NOMO-1 treated with DMSO at 0.1 percent for 48 hours (cell line): ENCODE measurements at regions not wholly inside any gene's neighbourhood (a gene's known extent, or its start where the extent isn't known, plus 50 kb on each side); places are given as distances from the start of the nearest gene placed in this dataset.
A peak's percentile ranks its signal among the peaks of the same experiment; 100 is the strongest.
"Not testable (repeated sequence)": the region's sequence is repeated elsewhere in the genome, so short reads cannot be mapped to it uniquely, and the experiment has no call there.

Experiments
- DNase-seq: peaks from one replicate; lab custom pipeline; 2025; ENCODE audit not compliant: unreplicated experiment; lab: John Stamatoyannopoulos, UW

DNA sequence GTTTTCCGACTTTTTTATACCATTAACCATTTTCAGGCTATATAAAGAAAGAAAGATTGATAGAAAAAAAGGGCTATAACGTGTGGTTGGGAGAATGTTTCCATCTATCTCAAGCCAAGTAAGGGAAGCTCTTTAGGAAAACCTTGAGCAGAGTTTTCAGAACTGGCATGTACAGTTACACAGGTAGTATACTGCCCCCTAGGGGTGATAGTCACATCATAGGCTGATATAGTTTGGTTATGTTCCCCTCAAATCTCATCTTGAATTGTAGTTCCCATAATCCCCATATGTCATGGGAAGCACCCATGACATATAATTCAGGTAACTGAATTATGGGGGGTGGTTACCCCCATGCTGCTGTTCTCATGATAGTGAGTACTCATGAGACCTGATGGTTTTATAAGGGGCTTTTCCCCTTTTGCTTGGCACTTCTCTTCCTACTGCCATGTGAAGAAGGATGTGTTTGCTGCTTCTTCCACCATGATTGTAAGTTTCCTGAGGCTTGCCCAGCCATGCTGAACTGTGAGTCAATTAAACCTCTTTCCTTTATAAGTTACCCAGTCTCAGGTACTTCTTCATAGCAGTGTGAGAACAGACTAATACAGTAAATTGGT, 186.8 kb downstream of the TMA16 start:
- peak; percentile 52 for DNase-seq

DNA sequence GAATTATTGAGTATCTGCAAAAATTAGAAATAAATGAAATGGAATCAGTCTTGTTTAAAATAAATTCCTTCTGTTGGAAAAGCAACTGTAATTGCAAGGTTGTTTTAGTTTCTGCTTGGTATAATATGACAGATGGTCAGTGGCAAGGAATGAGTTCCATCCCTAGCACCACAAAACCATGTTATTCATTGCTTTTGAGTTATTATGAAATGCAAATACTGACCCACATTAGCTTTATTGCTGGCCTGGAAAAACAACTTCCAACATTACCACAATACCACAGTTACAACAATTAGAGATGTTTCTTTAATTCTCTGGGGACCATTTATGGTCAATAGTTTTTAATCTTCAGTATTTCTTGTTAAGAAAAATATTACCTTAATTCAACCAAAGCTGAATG, 194.4 kb downstream of the TMA16 start:
- DNase-seq: no peak

DNA sequence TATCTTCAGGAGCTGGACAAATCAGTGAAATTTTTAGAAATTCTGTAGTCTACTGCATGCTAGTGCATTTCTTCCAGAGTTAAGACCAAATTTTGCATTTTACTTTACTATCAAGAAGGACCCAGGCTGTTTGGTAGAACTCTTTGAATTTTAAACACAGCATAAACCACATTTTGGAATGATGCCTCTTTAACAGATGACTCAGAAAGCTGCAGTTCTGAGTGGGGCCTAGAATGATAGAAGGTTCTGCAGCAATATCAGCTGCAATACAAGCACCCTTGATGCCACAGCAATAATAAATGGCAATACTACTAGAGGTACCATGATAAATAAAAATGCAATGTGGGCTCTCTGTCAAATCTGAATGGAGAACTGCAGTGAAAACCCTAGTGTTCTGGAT, 198.7 kb downstream of the TMA16 start:
- no peak for DNase-seq

- no peak for DNase-seq
Observed at GRCh38 chr4:163693776-163694175, 199.3 kb downstream of the TMA16 start.

DNA sequence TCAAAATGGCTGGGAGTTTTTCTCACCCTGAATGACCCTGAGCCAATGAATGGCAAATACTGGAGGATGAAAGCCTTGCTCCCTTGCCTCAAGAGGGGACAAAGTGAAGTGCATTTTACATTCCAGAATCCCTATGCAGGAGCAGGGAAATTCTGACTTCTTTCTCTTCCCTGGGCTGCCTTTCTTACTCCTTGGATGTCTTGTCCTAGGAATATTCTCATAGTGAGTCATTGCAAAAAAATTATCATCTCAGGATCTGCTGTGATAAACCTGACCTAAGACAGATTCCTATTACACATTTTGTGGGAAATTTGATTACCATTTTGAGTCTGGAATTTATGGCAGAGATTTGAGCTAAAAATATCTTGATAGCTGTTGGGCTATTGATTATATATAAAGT, 199.9 kb downstream of the TMA16 start:
- no peak for DNase-seq

- DNase-seq: no peak
Observed at GRCh38 chr4:163697121-163697520, 202.6 kb downstream of the TMA16 start.

DNA sequence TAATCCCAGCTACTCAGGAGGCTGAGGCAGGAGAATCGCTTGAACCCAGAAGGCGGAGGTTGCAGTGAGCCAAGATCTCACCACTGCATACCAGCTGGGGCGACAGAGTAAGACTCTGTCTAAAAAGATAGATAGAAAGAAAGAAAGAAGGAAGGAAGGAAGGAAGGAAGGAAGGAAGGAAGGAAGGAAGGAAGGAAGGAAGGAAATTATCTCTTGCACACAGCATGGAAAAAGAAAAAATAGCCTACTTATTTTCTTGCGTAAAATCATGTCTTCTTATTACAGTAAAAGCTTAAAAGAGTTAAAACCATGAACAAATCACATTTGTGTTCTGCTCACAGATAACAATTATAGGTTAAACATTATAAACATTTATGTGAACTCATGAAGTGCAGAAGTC, 205.9 kb downstream of the TMA16 start:
- DNase-seq: not testable (repeated sequence)

DNA sequence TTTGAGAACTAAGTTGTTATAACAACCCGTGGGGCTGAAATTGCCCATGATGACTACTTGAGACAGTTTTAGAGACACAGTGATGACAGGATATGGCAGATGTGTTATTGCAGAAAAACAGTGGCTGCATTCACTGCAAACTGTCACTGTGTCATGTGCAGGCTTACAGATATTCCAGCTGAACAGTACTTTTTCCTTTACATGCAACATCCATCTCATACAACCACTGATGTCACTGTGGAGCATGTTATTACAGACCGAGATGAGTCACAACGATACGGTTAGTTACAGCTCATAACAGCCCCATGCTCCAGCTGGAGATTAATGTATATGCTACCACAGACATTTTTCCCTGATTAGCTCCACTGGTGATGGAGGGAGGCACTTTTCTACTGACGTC, 207.4 kb downstream of the TMA16 start:
- DNase-seq: no peak

DNA sequence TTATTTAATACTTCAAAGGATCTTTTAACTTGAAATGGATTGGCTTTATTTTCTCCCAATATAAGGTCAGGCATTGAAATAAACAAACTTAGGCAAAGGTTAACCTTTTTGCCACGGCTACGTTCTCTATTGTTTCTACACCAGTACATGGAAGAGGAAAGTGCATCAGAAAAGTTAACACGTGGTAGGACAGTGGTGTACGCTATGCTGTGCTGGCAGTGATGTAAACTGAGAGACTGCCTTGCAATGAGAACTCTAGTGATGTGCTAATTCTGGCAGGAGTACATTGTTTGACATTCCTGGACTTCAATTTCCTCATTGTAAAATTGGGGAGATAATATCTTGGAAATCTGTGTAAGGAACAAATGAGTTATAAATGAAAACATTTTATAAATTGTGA, 208.2 kb downstream of the TMA16 start:
- no peak for DNase-seq

GRCh38 chr4:163703251-163703650, 208.8 kb downstream of the TMA16 start:
- DNase-seq: no peak

DNA sequence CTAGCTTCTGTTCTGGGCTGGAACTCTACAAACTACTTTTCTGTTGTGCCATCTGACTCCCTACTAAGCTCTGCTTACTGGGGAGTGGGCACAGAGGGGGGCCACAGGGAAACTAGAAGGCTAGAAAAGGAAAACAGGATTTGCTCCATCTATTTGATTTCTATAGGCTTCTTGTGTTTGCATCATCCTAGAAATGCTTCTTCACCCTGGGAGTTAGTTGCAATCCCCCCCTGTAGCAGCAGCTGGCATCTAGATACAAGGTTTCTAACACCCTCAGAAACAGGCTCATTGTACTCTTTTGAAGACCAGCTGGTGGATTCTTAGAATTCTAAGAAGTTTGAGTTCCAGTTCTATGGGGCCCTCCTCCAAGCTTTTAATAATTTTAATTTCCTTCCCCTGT, 213.4 kb downstream of the TMA16 start:
- no peak for DNase-seq

DNA sequence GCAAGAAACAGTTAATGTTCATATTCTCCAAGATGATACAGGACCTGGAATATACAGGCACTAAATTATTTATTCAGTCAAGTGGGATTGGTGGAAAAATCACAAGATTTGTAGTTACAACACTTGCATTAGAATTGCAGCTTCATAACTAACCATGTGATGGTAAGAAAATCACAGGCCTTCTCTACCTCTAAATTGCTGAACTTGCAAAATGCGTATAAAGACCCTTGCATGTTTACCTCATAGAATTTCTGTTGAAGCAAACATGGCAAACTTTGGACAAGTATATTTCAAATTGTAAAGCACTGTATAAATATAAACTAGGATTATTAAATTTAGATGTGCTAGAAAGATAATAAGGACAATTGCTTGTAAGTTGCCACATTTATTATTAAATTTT, 215.1 kb downstream of the TMA16 start:
- DNase-seq: no peak

DNA sequence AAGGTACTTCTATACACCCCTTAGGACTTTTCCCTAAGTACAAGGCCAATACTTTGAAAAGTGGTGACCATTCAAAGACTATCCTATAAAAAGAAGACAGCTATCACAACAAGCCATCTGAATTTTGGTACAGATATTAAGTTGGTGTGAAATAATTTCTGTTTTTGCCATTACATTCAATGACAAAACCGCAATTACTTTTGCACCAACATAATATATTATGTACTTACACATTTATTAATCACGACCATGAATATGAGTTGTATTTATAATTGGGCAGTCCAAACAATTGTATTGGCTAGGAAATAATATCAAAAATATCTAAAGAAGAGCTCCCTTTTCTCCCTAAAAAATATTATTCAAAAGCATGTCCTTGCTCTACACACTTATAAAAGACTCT, 215.7 kb downstream of the TMA16 start:
- DNase-seq: no peak

DNA sequence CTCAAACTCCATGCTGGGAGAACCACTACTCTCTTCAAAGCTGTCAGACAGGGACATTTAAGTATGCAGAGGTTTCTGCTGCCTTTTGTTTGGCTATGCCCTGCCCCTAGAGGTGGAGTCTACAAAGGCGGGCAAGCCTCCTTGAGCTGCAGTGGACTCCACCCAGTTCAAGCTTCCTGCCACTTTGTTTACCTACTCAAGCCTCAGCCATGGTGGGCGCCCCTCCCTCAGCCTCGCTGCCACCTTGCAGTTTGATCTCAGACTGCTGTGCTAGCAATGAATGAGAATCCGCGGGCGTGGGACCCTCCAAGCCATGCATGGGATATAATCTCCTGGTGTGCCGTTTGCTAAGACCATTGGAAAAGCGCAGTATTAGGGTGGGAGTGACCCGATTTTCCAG, 230.0 kb downstream of the TMA16 start:
- DNase-seq: not testable (repeated sequence)

- DNase-seq: no peak
Observed at GRCh38 chr4:163726641-163727040, 232.2 kb downstream of the TMA16 start.

DNA sequence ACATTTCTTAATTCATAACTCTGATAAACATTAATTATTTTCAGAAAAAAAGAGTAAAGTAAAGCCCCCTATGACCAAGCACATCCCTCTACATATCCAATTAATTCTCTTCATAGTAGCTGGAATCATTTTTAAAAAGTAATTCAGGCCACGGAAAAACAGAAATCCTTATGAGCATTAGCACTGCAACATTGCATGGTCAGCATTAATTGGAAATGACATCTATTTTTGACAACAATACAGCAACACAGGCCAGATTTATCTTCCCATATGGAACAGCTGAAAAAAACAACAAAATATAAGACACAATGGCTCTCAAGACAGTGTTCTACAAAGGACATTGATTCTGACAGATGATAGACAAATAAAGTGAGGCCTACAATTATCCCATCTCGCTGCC, 236.6 kb downstream of the TMA16 start:
- no peak for DNase-seq

DNA sequence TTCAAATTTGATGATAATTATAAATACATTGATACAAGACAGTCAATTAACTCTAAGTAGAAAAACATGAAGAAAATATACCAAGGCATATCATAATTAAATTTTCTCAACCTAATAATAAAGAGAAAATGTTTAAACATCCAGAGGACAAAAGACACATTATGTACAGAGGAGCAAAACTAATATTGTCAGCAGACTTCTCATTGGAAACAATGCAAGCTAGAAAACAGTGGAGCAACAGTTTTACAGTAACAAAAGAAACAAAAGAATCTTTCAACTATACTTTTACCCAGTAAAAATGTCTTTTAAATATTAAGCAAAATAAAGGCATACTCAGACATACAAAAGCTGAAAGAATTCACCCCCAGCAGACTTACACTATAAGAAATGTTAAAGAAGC, 238.0 kb downstream of the TMA16 start:
- DNase-seq: no peak

DNA sequence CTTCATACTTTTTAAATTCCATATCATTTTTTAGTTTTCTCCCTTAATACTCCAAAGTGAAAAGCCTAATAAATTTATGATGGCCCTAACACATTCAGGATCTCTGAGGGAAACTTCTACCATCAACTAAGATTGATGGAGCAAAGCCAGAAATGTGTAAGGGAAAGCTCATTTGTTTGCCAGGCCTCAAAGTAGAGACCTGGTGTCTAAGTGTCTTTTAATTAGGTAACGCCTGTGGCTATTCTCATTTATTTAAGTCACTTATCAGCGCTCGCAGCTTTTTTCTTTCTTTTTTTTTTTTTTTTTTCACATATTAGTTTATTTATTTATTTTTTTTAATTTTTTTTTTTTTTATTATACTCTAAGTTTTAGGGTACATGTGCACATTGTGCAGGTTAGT, 242.4 kb downstream of the TMA16 start:
- no peak for DNase-seq

DNA sequence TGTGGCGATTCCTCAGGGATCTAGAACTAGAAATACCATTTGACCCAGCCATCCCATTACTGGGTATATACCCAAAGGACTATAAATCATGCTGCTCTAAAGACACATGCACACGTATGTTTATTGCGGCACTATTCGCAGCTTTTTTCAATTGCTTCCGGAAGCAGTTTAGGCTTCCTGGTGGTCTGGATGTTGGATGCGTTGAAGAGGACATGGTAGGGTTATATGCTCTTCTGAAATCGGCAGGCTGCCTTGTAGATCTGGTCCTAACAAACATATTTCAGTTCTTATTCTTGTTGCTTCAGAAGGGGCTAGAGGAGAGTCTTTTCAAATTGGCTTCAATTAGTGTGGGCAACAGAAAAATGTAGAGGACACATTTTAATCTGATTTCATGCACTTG, 243.4 kb downstream of the TMA16 start:
- not testable (repeated sequence) for DNase-seq

GRCh38 chr4:163738521-163738920, 244.0 kb downstream of the TMA16 start:
- DNase-seq: no peak

DNA sequence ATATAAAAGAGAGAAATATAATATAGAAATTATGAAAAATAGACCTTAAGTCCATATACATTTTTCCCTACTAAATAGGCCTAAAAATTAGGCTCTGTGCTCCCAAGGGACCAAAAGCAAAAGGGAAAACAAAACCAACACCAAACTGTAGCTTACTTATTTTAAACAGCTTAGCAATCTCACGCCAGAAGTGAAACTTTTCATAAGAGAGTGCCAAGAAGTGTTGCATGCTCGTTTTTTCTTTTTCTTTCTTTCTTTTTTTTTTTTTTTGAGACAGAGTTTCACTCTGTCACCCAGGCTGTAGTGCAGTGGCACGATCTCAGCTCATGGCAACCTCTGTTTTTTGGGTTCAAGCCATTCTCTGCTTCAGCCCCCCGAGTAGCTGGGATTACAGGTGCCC, 250.4 kb downstream of the TMA16 start:
- peak; percentile 22 for DNase-seq

DNA sequence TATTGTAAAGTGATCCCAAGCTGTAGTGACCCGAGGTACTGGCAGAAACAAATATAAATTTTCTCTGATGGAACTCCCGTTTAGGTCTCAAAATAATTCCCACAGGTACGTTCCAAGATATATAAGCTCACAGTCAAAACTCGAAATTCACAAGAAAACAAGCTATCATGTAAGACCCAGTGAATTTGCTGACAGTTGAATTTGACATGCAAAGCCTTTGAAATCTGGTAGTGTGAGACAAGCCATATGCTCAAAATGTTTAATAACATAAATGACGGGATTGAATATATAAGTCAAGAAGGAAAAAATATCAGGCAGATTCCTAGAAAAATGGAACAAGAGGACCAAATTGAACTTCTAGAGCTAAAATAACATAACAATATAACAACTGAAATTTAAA, 252.8 kb downstream of the TMA16 start:
- no peak for DNase-seq

DNA sequence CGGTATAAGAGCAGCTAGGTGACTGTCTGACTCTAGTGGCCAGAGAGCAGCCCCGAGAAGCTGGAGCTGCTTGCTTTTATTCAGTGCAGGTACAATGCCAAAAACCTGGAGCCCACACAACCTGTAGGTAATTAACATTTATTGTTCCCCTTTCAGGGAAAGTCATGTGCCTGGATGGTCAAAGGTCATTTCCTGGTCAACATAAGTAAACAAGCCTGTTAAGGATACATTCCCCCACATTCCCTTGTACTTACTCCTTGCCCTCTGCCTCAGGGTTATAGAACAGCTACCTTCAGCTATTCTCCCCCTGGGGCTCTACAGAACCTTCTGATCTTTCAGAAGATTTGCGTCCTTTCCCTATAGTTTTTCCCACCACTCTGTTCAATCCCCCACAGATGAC, 253.4 kb downstream of the TMA16 start:
- DNase-seq: no peak

DNA sequence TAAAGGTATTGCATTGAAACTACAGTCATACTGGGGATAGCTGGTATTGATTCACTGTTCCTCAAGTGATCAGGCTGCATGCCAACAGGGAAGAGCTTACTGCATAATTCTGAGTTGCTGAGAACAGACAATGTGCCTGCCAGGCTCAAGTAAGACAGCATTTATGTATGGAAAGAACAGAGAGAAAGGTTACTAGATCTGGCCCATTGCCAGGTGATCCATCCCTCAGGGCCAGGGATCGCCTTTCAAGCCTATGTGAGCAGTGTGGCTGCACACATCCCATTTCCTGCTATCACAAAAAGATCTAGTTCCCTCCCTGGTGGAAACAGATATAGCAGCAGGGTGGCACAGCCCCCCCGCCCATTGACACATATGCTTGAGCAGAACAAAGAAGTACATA, 254.0 kb downstream of the TMA16 start:
- DNase-seq: no peak
